ENCODE measurements at regions not wholly inside any gene's neighbourhood (a gene's known extent, or its start where the extent isn't known, plus 50 kb on each side); places are given as distances from the start of the nearest gene placed in this dataset.

GRCh38 chr11:37286890-37287289 is 688.9 kb upstream of the RAG2 start:
- TF ChIP-seq ZNF384 (IDR thresholded peaks at IDR 0.05) (no peak), FOXK2 (IDR thresholded peaks at IDR 0.05) (no peak), ELF4 (IDR thresholded peaks at IDR 0.05) (no peak), SP1 (IDR thresholded peaks at IDR 0.05) (no peak), SUZ12 (IDR thresholded peaks at IDR 0.05) (no peak)
- TF ChIP-seq, protein P1, sequence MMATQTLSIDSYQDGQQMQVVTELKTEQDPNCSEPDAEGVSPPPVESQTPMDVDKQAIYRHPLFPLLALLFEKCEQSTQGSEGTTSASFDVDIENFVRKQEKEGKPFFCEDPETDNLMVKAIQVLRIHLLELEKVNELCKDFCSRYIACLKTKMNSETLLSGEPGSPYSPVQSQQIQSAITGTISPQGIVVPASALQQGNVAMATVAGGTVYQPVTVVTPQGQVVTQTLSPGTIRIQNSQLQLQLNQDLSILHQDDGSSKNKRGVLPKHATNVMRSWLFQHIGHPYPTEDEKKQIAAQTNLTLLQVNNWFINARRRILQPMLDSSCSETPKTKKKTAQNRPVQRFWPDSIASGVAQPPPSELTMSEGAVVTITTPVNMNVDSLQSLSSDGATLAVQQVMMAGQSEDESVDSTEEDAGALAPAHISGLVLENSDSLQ (IDR thresholded peaks at IDR 0.05), result no peak
